Suprapubic skin (tissue), 4 donors: ENCODE measurements at regions not wholly inside any gene's neighbourhood (a gene's known extent, or its start where the extent isn't known, plus 50 kb on each side); places are given as distances from the start of the nearest gene placed in this dataset.

Source experiments
- DNase-seq, 2 donors: peaks; one replicate each; pipeline ENCODE4 v3.0.0-alpha.2; 2019; ENCODE audit warnings: low spot score in 2 of 2
- H3K27ac ChIP-seq: fragments of 200-600 bp; sonication (generic); one replicate; pipeline ENCODE4 v1.5.1; 2019
- H3K27me3 ChIP-seq: fragments of 200-600 bp; sonication (generic); one replicate; pipeline ENCODE4 v1.5.1; 2019
- H3K36me3 ChIP-seq: fragments of 200-600 bp; sonication (generic); one replicate; pipeline ENCODE4 v1.5.1; 2019
- H3K4me1 ChIP-seq: fragments of 200-600 bp; sonication (generic); one replicate; pipeline ENCODE4 v1.5.1; 2019
- H3K4me3 ChIP-seq: fragments of 200-600 bp; sonication (generic); one replicate; pipeline ENCODE4 v1.5.1; 2019; ENCODE audit warnings: mild to moderate bottlenecking
- H3K9me3 ChIP-seq: fragments of 200-600 bp; sonication (generic); one replicate; pipeline ENCODE4 v1.5.1; 2019
- CTCF ChIP-seq, 2 donors: fragments of 200-600 bp in 1 of 2; fragments of 450-650 bp in 1 of 2; sonication (generic) in 1 of 2; IDR thresholded peaks; one replicate each; pipeline ENCODE4 v1.5.1; 2016 to 2019; ENCODE audit warnings: antibody characterized with exemption in 2 of 2, mild to moderate bottlenecking in 1 of 2, moderate library complexity in 1 of 2
- EP300 ChIP-seq: sonication (generic); formaldehyde crosslinking; IDR thresholded peaks from one replicate; pipeline ENCODE4 v1.6.1; 2017; ENCODE audit warnings: antibody characterized with exemption
- POLR2A ChIP-seq, 2 donors: fragments of 450-650 bp; IDR thresholded peaks; one replicate each; pipeline ENCODE4 v1.6.1; 2017; ENCODE audit warnings: antibody characterized with exemption in 2 of 2, mild to moderate bottlenecking in 2 of 2, moderate library complexity in 2 of 2
- POLR2AphosphoS5 ChIP-seq, 3 donors: sonication (generic); formaldehyde crosslinking; IDR thresholded peaks; one replicate each; pipeline ENCODE4 v1.6.1; 2017; ENCODE audit warnings: antibody characterized with exemption in 3 of 3
- WGBS: methylation state at CpG from one replicate; pipeline ENCODE4 v1.1.5; 2018; 5-methylcytosine and 5-hydroxymethylcytosine counted together

GRCh38 chr16:54210452-54211125 is 76.0 kb downstream of the IRX3 start:
- H3K27ac ChIP-seq = peak overlapping the region; percentile 80
- peak overlapping the region; percentile 15 for H3K4me3 ChIP-seq
- H3K36me3 ChIP-seq = no peaks in the 10 kb centered on the region
- H3K27me3 ChIP-seq = no peaks in the 10 kb centered on the region
- no peak for DNase-seq
- 30% methylated on average over 16 of the region's 16 CpGs for WGBS
- H3K4me1 ChIP-seq = peaks cover 41% of the 10 kb centered on the region
- no peaks in the 10 kb centered on the region for H3K9me3 ChIP-seq
- TF ChIP-seq CTCF (IDR thresholded peaks at IDR 0.05) = no peak
- TF ChIP-seq POLR2AphosphoS5 (IDR thresholded peaks at IDR 0.05) = peak in 1 of 3 donors; percentile 49
- TF ChIP-seq EP300 = no peak

- Histone ChIP-seq H3K27me3 (no peaks in the 10 kb centered on the region), H3K27ac (peak overlapping the region; percentile 80), H3K4me3 (no peak overlapping the region), H3K9me3 (no peaks in the 10 kb centered on the region), H3K4me1 (peaks cover 38% of the 10 kb centered on the region), H3K36me3 (no peaks in the 10 kb centered on the region)
- TF ChIP-seq CTCF (IDR thresholded peaks at IDR 0.05) (no peak), POLR2A (IDR thresholded peaks at IDR 0.05) (no peak), POLR2AphosphoS5 (IDR thresholded peaks at IDR 0.05) (no peak), EP300 (no peak)
- peak in 1 of 2 donors; percentile 73 for DNase-seq
- WGBS = 24% methylated on average over 5 of the region's 5 CpGs
Measured at GRCh38 chr16:54208237-54208636, 78.3 kb downstream of the IRX3 start.

- Histone ChIP-seq H3K4me1 (peaks cover 36% of the 10 kb centered on the region), H3K9me3 (no peaks in the 10 kb centered on the region), H3K36me3 (no peaks in the 10 kb centered on the region), H3K4me3 (no peak overlapping the region), H3K27me3 (no peaks in the 10 kb centered on the region), H3K27ac (peak overlapping the region; percentile 80)
- TF ChIP-seq POLR2AphosphoS5 (IDR thresholded peaks at IDR 0.05) (no peak), CTCF (IDR thresholded peaks at IDR 0.05) (no peak), EP300 (no peak), POLR2A (IDR thresholded peaks at IDR 0.05) (no peak)
- no peak for DNase-seq
- 73% methylated on average over 15 of the region's 15 CpGs for WGBS
Measured at GRCh38 chr16:54207837-54208236, 78.8 kb downstream of the IRX3 start.

GRCh38 chr16:54204756-54205155 is 81.8 kb downstream of the IRX3 start:
- DNase-seq = no peak
- TF ChIP-seq POLR2AphosphoS5 (IDR thresholded peaks at IDR 0.05) (no peak), EP300 (no peak), CTCF (IDR thresholded peaks at IDR 0.05) (no peak), POLR2A (IDR thresholded peaks at IDR 0.05) (no peak)
- no peaks in the 10 kb centered on the region for H3K27me3 ChIP-seq

GRCh38 chr16:54203851-54204505 is 82.6 kb downstream of the IRX3 start:
- no peaks in the 10 kb centered on the region for H3K36me3 ChIP-seq
- no peak overlapping the region for H3K27ac ChIP-seq
- no peaks in the 10 kb centered on the region for H3K27me3 ChIP-seq
- H3K4me1 ChIP-seq = peaks cover 6% of the 10 kb centered on the region
- H3K9me3 ChIP-seq = no peaks in the 10 kb centered on the region
- DNase-seq = peak in 1 of 2 donors; percentile 26
- 77% methylated on average over 11 of the region's 11 CpGs for WGBS
- TF ChIP-seq EP300 (no peak), CTCF (IDR thresholded peaks at IDR 0.05) (no peak), POLR2A (IDR thresholded peaks at IDR 0.05) (no peak), POLR2AphosphoS5 (IDR thresholded peaks at IDR 0.05) (no peak)
- H3K4me3 ChIP-seq = no peak overlapping the region

More at GRCh38 chr16:54204756-54205155, 81.8 kb downstream of the IRX3 start:
- 89% methylated on average over 7 of the region's 7 CpGs for whole genome bisulfite sequencing
- Histone ChIP-seq H3K36me3 (no peaks in the 10 kb centered on the region), H3K4me1 (peaks cover 11% of the 10 kb centered on the region), H3K27ac (no peak overlapping the region), H3K4me3 (no peak overlapping the region), H3K9me3 (no peaks in the 10 kb centered on the region)
